HepG2 (cell line): ENCODE measurements at regions not wholly inside any gene's neighbourhood (a gene's known extent, or its start where the extent isn't known, plus 50 kb on each side); places are given as distances from the start of the nearest gene placed in this dataset.

Source experiments
- CEBPB ChIP-seq: IDR thresholded peaks from 2 replicates; pipeline ENCODE4 v1.6.1; 2011; ENCODE audit warnings: low read depth, low read length, improper control_type of control experiment, borderline replicate concordance
- FOXA1 ChIP-seq, 2 experiments: fragments of 450-650 bp in 1 of 2; sonication (generic) in 1 of 2; formaldehyde crosslinking in 1 of 2; IDR thresholded peaks; 2 replicates each; pipeline versions ENCODE4 v1.4.0 to v1.6.1; 2016 to 2020; ENCODE audit warnings: missing genetic modification reagents in 1 of 2
- FOXA3 ChIP-seq: IDR thresholded peaks from 2 replicates; pipeline ENCODE4 v1.6.1; 2016; ENCODE audit warnings: missing genetic modification reagents, missing compliant biosample characterization
- HNRNPUL1 ChIP-seq: fragments of 200-400 bp; formaldehyde crosslinking; IDR thresholded peaks from 2 replicates; pipeline ENCODE4 v1.6.1; 2017; ENCODE audit warnings: low read depth, mild to moderate bottlenecking, low read length, moderate library complexity
- ISX ChIP-seq: sonication (generic); formaldehyde crosslinking; conservative IDR thresholded peaks from 2 replicates; pipeline ENCODE4 v1.5.0; 2020; ENCODE audit warnings: missing genetic modification reagents
- KIAA2018 ChIP-seq: sonication (generic); formaldehyde crosslinking; IDR thresholded peaks from 2 replicates; pipeline ENCODE4 v1.5.0; 2020; ENCODE audit warnings: mild to moderate bottlenecking, missing genetic modification reagents, borderline replicate concordance
- NFATC3 ChIP-seq: sonication (generic); formaldehyde crosslinking; IDR thresholded peaks from 2 replicates; pipeline ENCODE4 v1.5.1; 2020; ENCODE audit warnings: mild to moderate bottlenecking, missing genetic modification reagents
- NFIC ChIP-seq: IDR thresholded peaks from 2 replicates; pipeline ENCODE4 v1.6.1; 2012; ENCODE audit warnings: mild to moderate bottlenecking, low read length, inconsistent platforms
- PAXIP1 ChIP-seq: sonication (generic); formaldehyde crosslinking; conservative IDR thresholded peaks from 2 replicates; pipeline ENCODE4 v1.4.0; 2020; ENCODE audit warnings: mild to moderate bottlenecking, missing genetic modification reagents, moderate library complexity
- POGK ChIP-seq: sonication (generic); formaldehyde crosslinking; conservative IDR thresholded peaks from 2 replicates; pipeline ENCODE4 v1.8.0; 2022; ENCODE audit warnings: mild to moderate bottlenecking, moderate library complexity, missing genetic modification reagents
- TBP ChIP-seq: sonication (generic); formaldehyde crosslinking; IDR thresholded peaks from 2 replicates; pipeline ENCODE4 v1.5.0; 2020; ENCODE audit warnings: missing genetic modification reagents
- XRCC5 ChIP-seq: fragments of 200-400 bp; formaldehyde crosslinking; optimal IDR thresholded peaks from 2 replicates; pipeline ENCODE3; 2017; ENCODE audit warnings: mild to moderate bottlenecking, low read length
- ZBTB26 ChIP-seq: IDR thresholded peaks from 2 replicates; pipeline ENCODE4 v1.6.1; 2016; ENCODE audit warnings: missing compliant biosample characterization, missing genetic modification reagents, borderline replicate concordance
- ZNF776 ChIP-seq: sonication (generic); formaldehyde crosslinking; IDR thresholded peaks from 2 replicates; pipeline ENCODE4 v1.4.0; 2020; ENCODE audit warnings: mild to moderate bottlenecking, missing genetic modification reagents
- ZSCAN20 ChIP-seq: sonication (generic); formaldehyde crosslinking; IDR thresholded peaks from 2 replicates; pipeline ENCODE4 v1.4.0; 2020; ENCODE audit warnings: missing genetic modification reagents, mild to moderate bottlenecking, borderline replicate concordance

GRCh38 chr2:45329045-45329677, 281.9 kb downstream of the SRBD1 start (continued):
- TF ChIP-seq POGK (0 out of 2 replicates have a peak, but pooled peaks have one; percentile 22), CEBPB (no peak), ZNF776 (CRISPR knock-in tag) (no peak), FOXA1 (IDR thresholded peaks at IDR 0.05) (no peak), FOXA1 (CRISPR knock-in tag; IDR thresholded peaks at IDR 0.05) (peak; percentile 54; the same call in 1 of the 2 replicates), NFATC3 (CRISPR knock-in tag) (no peak), XRCC5 (peak; percentile 88), NFIC (no peak), KIAA2018 (CRISPR knock-in tag) (no peak), TBP (CRISPR knock-in tag) (no peak), ISX (CRISPR knock-in tag) (no peak), PAXIP1 (no peak), ZSCAN20 (CRISPR knock-in tag) (peak; percentile 90), HNRNPUL1 (no peak), FOXA3 (CRISPR knock-in tag) (peak; percentile 29; the same call in 1 of the 2 replicates), ZBTB26 (no peak)
